SK-N-DZ (cell line): ENCODE measurements at regions not wholly inside any gene's neighbourhood (a gene's known extent, or its start where the extent isn't known, plus 50 kb on each side); places are given as distances from the start of the nearest gene placed in this dataset.
"Not testable (repeated sequence)": the region's sequence is repeated elsewhere in the genome, so short reads cannot be mapped to it uniquely, and the experiment has no call there.

Experiments
- DNase-seq: peaks from one replicate; pipeline ENCODE4 v3.0.0-alpha.2; 2015; ENCODE audit warnings: low spot score

DNA sequence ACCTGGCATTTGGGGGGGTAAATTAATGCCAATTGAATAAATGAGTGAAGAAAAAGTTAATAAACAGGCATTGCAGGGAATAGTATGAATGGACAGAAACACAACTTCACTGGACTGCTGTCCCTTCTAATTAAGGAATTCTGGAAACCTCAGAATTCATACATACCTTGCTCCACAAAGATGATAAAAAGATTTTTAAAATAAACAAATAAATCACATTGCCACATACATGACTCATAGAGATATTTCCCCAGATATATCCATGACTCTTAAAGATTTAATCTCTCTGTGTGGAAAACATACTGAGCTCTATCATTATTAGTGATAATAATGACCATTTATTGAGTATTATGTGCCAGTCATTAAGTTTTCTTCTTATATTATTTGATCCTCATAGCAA, 469.0 kb upstream of the MEF2C start:
- no peak for DNase-seq

DNA sequence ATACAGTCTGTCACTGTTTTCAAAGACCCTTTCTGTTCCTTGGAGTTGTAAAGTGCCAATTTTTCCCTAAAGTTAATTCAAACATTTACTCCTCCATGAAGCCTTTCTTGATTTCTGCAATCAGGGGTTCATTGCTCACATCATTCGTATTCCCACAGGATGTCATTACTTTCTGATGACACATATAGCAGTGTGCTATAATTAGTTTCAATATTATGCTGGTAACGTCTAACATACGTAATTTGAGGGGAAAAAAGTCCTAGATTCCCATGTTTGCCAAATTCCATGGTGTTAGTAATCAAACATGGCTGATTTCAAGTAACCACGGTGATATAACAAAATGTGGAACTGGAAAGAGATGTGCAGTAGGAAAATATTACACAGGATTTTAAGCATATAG, 468.2 kb upstream of the MEF2C start:
- DNase-seq: no peak

DNA sequence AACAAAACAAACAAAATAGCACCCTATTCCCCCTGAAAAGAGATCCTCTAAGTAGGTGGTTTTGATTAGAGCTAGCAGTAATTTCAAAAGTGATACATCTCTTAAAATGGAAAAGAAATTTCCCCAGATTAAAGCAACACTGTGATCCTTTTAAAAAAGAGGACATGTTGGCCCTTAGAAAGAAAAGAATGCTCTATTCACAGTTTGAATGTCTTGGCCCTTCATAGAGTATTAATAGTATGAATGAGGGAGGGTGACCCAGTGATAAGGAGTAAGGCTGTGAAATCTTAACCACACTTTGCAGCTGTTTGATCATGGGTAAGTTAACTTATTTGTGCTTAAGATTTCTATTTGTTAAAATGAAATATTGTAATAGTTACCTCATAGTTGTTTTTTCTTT, 467.7 kb upstream of the MEF2C start:
- DNase-seq: no peak

DNA sequence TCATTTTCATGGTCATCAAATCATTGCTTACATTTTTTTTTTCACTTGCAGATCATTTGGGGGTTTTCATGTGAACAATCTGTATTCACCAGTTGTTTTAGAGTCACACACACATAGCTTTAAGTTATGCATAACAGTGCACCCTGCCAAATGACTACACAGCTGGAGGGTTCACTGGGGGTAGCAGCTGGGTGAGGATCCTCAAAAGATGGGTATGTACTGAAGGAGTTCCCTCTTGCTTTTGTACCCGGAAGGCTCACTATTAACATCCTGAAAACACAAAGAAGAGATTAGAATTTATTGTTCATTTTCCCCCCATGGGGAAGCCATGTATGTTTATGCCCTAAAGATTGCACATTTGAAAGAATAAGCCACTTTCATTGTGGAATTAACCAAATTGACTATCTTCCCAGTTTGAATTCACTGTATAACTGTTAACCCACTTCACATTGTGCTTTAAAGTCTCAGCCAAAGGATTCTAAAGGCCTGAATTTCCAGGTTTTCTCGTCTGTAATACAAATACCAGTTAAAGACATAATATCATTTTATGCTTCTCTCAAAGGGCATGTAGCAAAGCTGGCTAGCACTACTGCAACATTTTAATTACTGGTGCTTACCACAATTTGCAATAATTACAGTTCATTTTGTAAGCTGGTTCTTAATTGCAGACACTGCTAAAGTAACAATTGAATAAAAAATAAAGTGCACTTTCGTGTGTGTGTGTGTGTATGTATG, 466.4 kb upstream of the MEF2C start:
- DNase-seq: no peak

DNA sequence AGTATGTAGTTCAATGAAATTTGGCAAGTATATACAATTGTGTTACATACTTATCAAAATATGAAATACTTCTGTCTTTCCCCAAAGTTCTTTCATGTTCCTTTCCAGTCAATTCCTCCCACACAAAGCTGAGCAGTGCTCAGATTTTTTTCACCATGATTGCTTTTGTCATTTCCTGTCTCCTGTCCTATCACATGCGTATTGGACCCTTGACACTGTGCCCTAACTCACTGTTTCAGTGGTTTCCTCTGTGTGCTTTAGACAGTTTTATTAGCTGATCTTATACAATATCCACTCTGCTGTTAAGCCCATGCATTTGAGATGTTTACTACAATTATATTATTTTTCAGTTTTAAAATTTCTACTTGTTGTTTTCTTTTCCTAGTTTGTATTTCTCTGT, 463.6 kb upstream of the MEF2C start:
- no peak for DNase-seq

DNA sequence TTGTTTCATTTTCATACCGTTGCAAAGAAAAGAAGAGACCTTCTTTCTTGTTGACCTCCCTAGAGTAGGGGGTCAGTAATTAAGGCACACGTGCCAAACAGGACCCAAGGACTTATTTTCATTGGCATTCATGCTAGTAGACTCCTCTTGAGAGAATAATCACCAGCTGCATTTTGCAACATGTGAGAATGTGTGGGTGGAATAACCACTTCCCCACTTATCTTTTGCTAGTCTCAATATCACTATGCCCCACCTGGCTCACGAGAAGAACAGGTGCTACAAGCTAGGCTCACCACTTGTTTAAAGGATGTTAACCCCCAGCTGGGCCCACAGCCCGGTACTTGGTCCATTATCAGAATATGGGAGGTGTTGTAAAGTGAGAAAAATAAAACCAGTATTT, 460.7 kb upstream of the MEF2C start:
- no peak for DNase-seq

DNA sequence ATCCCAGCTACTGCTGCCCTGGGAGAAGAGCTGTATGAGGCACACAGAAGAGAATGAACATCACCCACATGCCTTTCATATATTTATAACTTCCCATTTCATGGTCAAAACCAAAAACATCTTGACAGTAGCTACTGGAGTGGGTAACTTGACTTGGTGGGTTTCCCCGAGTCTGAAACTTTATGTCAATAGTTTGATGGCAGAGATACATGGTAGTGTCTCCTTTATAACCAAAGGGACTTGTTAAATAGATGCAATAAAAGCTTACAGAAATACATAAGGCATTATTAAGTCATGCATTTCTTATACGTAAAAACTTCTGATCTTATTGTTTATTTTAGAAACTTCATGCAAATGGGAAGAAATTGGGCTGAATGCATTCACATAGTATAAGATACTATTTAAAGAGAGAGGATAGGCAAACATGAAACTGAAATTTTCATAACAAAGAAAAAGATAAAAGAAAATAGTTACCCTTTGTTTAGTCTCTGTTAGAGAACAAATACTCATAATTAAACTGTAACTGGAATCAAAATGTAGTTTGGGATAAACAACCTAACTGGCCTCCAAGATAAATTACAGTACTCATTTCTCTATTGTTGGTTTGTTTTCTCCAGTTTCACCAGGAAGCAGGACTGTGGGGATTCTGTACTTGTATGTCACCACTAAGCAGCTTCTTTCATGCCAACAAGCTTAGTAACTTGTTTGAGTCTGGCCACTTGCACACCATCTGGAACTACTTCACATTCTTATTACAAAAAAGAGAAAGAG, 459.3 kb upstream of the MEF2C start:
- no peak for DNase-seq

DNA sequence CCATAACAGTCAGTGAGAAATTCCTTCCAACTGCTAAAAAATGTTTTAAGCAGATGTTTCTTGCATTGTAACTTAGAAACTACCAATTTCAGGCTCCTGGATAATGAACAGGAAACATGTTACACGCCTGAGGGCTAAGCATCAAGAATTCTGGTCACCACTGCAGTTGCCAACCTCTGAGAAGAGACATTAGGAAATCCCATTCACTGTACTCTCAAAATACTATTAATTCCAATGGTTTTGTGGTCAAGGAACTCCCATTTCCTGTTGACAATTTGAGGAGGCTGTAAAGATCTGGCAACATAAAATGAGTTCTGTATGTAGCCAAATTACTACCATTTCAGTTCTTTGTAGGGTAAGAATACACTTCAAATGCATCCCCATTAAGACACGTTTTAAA, 456.0 kb upstream of the MEF2C start:
- no peak for DNase-seq

DNA sequence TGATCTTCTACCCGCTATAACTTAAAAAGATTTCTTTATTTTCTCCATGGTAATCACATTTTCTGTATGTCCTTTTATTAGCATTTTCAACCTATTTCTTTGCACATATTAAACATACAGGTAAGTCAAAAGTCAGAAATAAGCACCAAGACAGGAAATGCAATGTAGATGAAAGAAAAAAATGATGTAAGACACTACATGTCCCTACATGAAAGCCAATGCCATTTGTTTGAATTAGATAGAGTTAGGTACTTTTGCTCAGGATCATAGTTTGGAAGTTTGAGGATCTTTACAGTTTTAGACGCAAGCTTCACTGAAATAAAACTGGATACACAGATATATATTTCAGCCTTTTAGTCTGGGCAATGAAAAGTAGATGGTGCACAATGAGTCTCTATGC, 453.1 kb upstream of the MEF2C start:
- no peak for DNase-seq

DNA sequence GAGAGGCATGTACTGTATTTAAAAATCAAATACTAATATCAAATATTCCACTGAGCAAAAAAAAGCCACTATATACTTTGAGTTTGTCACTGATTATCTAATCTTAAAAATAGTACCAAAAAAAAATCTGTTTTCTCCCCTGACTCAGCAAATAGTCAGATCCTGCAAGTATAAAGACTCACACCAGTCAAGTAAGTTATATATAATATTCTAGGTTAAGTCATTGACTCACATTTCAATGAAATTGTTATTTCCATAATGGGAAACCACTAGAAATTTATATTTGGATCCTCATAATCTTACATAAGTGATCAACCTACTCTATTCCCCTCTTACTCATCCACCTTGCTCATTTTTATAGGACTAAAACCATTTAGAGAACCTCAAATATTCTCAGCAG, 447.2 kb upstream of the MEF2C start:
- DNase-seq: no peak

DNA sequence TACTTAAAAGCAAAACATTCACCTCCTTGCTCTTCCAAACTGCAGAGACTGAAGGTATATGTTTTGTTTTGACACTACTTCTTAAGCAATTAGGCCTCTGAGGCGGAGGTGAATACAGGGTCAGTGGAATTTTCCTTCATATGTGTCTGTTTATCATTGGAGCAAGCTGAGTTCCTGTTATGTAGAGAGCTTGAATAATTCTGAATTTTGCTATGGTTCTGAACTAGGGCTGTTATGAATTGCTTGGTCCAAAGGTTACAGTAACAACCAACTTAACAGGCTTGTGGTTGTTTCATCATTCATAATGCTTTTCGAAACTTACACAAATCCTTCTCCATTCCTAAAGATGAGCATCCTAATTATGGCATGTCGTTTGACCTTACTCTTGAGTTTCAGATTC, 444.6 kb upstream of the MEF2C start:
- no peak for DNase-seq

DNA sequence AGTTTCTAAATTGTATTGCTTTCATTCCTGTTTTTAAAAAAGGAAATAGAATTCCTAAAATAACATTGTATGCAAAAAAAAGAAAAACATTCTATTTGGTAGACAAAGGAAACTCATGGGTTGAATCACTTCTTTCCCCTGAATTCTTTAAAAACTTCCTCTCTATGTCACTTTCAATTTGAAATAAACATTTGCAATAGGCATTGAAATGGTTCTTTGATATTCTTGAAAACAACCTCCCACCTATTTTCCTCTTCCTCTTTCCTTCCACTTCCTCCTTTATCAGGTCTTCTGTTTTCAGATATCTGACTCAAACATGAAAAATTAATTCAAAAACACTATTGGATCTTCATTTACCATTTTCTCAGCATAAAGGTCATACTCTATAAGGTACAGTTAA, 442.0 kb upstream of the MEF2C start:
- DNase-seq: no peak

DNA sequence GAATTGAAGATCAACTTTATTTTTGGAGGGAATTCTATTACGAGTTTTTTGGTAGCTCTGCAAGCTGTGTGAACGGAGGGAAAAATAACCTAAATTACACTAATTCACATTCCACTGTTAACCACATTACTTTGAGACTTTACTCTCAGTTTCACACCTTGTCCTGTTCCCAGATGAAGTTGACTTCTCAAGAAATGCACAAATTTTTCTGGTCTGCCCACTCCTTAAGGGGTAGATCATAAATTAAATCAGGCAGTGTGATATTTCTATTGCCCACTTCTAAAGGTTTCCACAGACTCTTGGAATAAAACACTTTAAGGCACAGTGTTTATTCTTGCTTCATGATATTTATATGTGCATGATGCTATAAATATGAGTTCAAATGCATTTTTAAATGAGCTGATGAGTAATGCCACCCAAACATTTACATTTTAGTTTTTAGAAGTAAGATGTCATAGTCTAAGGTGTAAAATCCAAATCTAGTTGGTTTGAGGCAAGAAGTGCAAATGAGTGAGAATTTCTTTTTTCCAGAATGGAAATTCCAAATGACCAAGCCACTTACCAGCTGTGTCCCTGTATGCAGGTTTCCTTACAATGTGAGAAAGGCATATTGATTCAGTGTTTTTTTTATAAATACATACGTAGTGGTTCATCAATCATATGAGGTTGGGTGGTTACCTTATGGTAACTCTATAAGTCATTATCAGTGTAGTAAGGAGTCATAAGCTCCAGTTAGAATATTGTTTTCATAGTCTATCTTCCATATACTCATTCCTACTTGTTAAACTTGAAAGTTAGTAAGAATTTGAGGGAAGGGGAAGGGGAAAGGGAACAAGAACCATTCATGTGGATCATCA, 437.7 kb upstream of the MEF2C start:
- DNase-seq: no peak

DNA sequence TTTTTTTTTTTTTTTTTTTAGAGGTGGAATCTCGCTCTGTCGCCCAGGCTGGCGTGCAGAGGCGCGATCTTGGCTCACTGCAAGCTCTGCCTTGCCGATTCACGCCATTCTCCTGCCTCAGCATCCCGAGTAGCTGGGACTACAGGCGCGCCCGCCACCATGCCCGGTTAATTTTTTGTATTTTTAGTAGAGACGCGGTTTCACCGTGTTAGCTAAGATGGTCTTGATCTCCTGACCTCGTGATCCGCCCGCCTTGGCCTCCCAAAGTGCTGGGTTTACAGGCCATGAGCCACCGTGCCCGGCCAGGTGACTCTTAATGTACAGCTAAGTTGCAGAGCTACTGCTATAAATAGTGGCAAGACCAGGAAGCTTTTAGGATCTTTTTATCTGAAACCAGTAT, 434.9 kb upstream of the MEF2C start:
- not testable (repeated sequence) for DNase-seq

DNA sequence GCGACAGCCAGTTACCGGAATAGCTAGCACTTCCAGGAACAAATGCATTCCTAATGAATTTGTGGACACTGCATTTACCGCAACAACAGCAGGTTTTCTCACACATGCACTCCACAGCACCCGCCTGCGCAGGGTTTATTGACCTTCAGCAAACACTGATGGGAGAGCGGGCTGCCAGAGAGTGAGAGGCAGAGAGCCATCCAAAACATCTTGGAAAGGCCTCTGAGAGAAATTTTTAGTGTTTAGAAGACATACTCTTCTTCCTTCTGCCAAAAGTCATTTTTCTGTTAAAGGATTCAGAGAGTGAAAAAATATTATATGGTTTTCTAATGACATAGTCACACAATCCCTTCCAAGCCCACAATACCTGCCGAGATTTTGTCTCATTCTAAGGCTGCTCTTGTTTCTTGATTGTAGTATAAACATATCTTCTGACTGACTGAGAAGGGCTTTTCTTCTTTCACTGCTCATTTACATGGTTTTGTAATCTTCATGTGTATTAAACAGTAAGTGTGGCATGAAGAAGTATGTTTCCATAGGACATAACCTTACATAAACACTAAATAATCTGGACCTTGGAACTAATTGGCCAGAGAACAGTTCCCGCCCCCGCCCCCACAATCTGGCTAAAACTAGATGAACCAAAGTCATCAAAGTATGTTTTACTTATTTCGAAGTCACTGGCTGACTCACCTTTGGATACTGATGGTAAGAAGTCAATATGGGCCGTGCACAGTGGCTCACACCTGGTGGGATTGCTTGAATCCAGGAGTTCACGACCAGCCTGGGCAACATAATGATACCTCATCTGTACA, 432.5 kb upstream of the MEF2C start:
- DNase-seq: no peak

DNA sequence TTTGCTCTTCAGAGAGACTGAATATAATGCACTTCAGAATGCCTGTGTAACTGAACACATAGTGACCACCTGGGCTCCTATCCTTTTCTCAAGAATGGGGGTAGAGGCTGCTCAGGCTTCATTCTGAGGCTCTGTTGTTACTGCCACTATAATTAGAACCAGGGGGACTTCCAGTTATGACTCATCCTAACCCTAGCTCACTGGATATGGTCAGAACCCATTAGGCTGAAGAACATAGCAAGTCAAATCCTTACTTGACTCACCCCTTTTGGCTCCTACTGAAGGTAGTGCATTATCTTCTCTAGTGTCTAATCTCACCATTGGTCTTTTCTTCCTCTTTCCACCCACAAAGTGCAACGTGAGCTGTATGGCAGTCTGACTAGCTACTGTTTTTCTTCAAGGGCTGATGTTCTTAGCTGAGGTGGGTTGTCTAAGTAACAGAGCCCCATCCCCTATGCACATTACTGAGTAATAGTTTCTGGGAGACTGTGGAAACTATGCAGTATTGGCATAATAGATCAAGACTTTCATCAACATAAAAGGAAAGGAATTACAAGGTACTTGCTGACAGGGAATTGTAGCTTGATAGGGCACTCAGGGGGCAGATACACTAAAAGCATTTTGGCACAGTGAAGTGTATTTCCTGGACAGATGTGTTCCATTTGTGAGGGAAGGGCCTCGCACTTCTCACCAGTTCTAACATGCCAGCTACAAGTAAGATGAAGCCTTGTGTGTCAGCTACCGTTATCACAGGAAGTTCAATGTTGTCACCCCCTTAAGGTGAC, 431.0 kb upstream of the MEF2C start:
- no peak for DNase-seq

DNA sequence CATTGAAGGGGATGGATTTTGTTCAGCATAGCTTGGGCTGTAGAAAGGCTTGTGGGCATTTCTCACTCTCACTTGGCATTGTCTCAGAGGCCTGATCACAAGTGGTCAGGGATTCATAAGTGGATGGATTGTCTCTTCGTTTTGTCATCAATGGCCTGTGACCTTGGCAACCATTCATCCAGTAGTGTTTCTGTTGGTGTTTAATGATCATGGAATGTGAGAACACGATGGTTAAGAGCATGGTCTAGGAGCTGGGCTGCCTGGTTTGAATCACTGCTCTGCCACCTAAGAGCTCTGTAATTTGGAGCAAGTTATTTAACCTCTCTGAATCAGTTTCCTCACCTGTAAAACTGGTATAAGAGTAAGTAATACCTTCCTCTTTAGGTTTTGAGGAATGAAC, 430.1 kb upstream of the MEF2C start:
- no peak for DNase-seq

DNA sequence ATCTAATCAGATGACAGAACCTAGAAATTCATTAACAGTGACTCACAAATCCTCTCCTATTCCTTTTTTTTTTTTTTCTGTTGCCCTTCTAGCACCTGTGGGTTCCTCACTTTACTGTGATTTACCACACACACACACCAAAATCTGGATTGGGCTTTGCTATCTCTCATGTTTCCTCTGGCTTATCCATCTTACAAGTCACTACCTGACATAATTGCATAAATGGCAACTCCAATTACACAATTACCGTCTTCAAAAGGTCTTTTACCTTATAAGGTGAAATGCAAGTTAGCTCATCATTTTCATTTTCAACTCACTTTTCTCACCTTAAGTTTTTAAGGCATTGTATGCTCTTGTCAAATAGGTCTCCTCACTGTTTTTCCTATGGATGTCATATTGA, 426.3 kb upstream of the MEF2C start:
- no peak for DNase-seq

DNA sequence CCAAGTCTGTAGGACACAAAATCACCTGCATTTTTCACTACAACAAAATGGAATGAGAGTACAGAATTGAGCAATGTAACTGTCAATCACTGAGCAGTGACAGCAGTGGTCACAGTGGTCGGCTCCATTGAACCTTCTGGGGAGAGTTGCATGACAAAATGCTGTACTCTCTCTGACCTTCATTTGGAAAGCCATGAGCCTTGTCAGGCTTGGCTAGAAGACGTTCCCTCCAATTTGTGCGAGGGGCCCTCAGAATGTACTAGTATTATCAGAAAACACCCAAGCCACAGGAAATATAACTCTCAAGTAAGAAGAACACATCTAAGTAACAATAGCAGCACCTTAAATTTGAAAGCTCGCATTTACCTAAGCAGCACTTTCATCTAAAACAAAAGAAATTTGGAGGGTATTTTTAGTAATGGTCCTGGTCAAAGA, 425.6 kb upstream of the MEF2C start:
- DNase-seq: no peak

DNA sequence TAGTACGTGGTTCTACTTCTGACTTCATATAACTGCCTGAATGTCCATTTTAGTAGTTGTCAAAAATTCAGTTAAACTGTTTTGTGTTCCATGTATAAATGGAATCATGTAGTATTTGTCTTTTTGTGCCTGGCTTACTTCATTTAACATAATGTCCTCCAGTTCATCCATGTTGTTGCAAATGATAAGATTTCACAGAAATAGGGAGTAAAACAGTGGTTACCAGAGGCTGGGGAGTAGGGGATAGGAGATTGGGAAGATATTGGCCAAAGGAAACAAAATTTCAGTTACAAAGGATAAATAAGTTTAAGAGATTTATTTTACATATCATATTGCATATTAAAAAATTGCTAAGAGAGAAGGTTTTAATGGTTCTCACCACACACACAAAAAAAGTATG, 425.0 kb upstream of the MEF2C start:
- DNase-seq: no peak

DNA sequence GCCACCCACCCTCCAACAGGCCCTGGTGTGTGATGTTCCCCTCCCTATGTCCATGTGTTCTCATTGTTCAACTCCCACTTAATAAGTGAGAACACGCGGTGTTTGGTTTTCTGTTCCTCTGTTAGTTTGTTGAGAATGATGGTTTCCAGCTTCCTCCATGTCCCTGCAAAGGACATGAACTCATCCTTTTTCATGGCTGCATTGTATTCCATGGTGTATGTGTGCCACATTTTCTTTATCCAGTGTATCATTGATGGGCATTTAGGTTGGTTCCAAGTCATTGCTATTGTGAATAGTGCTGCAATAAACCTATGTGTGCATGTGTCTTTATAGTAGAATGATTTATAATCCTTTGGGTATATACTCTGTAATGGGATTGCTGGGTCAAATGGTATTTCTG, 424.2 kb upstream of the MEF2C start:
- DNase-seq: not testable (repeated sequence)
